H1 (cell line): ENCODE measurements at regions not wholly inside any gene's neighbourhood (a gene's known extent, or its start where the extent isn't known, plus 50 kb on each side); places are given as distances from the start of the nearest gene placed in this dataset.
A peak's percentile ranks its signal among the peaks of the same experiment; 100 is the strongest.

ENCODE experiments used
- CTCF ChIA-PET: fragments of 300-600 bp; sonication (Branson Sonifier 250); formaldehyde crosslinking; loops from one replicate; lab custom pipeline; 2021; ENCODE audit not compliant: partially characterized antibody; lab: Charles Lee
- POLR2A ChIA-PET: fragments of 300-600 bp; sonication (Branson Sonifier 250); formaldehyde crosslinking; loops from one replicate; lab custom pipeline; 2021; ENCODE audit warnings: inconsistent platforms; ENCODE audit not compliant: partially characterized antibody; lab: Charles Lee
- DNase-seq, 2 experiments: peaks; one replicate each; pipeline versions ENCODE4 v3.0.0 to v3.0.0-alpha.2; 2010 to 2022; ENCODE audit warnings: low spot score in 2 of 2, low read depth in 1 of 2, mixed read lengths in 1 of 2
- FAIRE-seq: peaks from 2 replicates; lab custom pipeline; 2011; peaks lifted over from hg19 to GRCh38; lab: Jason Lieb, UNC
- H2AFZ ChIP-seq: 2 replicates; pipeline ENCODE4 v1.8.1; 2012; ENCODE audit warnings: low read length, inconsistent platforms
- H2AK5ac ChIP-seq: 2 replicates; pipeline ENCODE4 v1.6.1; 2013; ENCODE audit warnings: low read depth, low read length
- H2BK120ac ChIP-seq: replicated peaks from 2 replicates; pipeline ENCODE3; 2013; ENCODE audit warnings: low read depth, low read length, inconsistent platforms
- H2BK12ac ChIP-seq: 2 replicates; pipeline ENCODE4 v1.6.1; 2013; ENCODE audit warnings: low read depth, low read length
- H2BK15ac ChIP-seq: 2 replicates; pipeline ENCODE4 v1.6.1; 2013; ENCODE audit warnings: low read length
- H2BK20ac ChIP-seq: 2 replicates; pipeline ENCODE4 v1.6.1; 2013; ENCODE audit warnings: low read length
- H2BK5ac ChIP-seq: 2 replicates; pipeline ENCODE4 v1.6.1; 2013; ENCODE audit warnings: low read depth, low read length
- H3K14ac ChIP-seq: 2 replicates; pipeline ENCODE4 v1.6.1; 2013; ENCODE audit warnings: inconsistent platforms; ENCODE audit not compliant: insufficient read length
- H3K18ac ChIP-seq: 2 replicates; pipeline ENCODE4 v1.6.1; 2013; ENCODE audit warnings: low read length; ENCODE audit errors: extremely low read depth
- H3K23ac ChIP-seq: 2 replicates; pipeline ENCODE4 v1.6.1; 2013; ENCODE audit warnings: inconsistent platforms; ENCODE audit not compliant: insufficient read length
- H3K23me2 ChIP-seq: 2 replicates; pipeline ENCODE4 v1.6.1; 2013; ENCODE audit warnings: low read depth, low read length
- H3K27ac ChIP-seq: 2 replicates; pipeline ENCODE4 v1.6.1; 2011; ENCODE audit warnings: low read depth, low read length, inconsistent platforms
- H3K27me3 ChIP-seq, 4 experiments: replicated peaks in 1 of 4; 1 replicate in 1 of 4; 2 replicates in 3 of 4; pipeline versions ENCODE4 v1.6.1 to v1.8.1; 2011 to 2013; ENCODE audit warnings: low read length in 3 of 4, mild to moderate bottlenecking in 3 of 4, inconsistent platforms in 2 of 4, mixed read lengths in 2 of 4, moderate library complexity in 1 of 4; ENCODE audit not compliant: control insufficient read depth in 3 of 4, insufficient read depth in 3 of 4; ENCODE audit errors: extremely low read depth in 1 of 4
- H3K36me3 ChIP-seq, 4 experiments: 2 replicates each; pipeline versions ENCODE4 v1.6.1 to v1.8.1; 2011 to 2013; ENCODE audit warnings: mild to moderate bottlenecking in 4 of 4, low read length in 3 of 4, moderate library complexity in 2 of 4, control low read depth in 1 of 4, inconsistent platforms in 1 of 4; ENCODE audit not compliant: insufficient read depth in 4 of 4, control insufficient read depth in 2 of 4
- H3K4ac ChIP-seq: replicated peaks from 2 replicates; pipeline ENCODE3; 2013; ENCODE audit warnings: low read length, low read depth, mixed read lengths, inconsistent platforms; ENCODE audit not compliant: insufficient read length
- H3K4me1 ChIP-seq, 4 experiments: replicated peaks in 1 of 4; 1 replicate in 1 of 4; 2 replicates in 3 of 4; pipeline versions ENCODE4 v1.6.1 to v1.8.1; 2011 to 2013; ENCODE audit warnings: low read length in 3 of 4, inconsistent platforms in 2 of 4, mixed read lengths in 1 of 4; ENCODE audit not compliant: insufficient read depth in 4 of 4, control insufficient read depth in 3 of 4
- H3K4me2 ChIP-seq, 2 experiments: 2 replicates each; pipeline versions ENCODE4 v1.6.1 to v1.8.1; 2011 to 2013; ENCODE audit warnings: low read depth in 2 of 2, low read length in 2 of 2, control low read depth in 1 of 2, inconsistent platforms in 1 of 2, mild to moderate bottlenecking in 1 of 2; ENCODE audit not compliant: insufficient read depth in 1 of 2
- H3K4me3 ChIP-seq, 4 experiments: fragments of 200-600, 300-600 bp in 1 of 4; sonication (generic), shearing (Covaris generic), sonication (Bioruptor Twin) in 1 of 4; 2 replicates each; pipeline versions ENCODE4 v1.5.1 to v1.8.1; 2011 to 2016; ENCODE audit warnings: low read length in 4 of 4, low read depth in 3 of 4, control low read depth in 2 of 4, inconsistent platforms in 2 of 4, mild to moderate bottlenecking in 2 of 4, mixed read lengths in 1 of 4, moderate library complexity in 1 of 4; ENCODE audit not compliant: insufficient read depth in 2 of 4; ENCODE audit errors: extremely low read depth in 1 of 4
- H3K56ac ChIP-seq: replicated peaks from 2 replicates; pipeline ENCODE3; 2013; ENCODE audit warnings: low read depth, mild to moderate bottlenecking, mixed read lengths, low read length, inconsistent platforms; ENCODE audit not compliant: insufficient read length
- H3K79me1 ChIP-seq: 2 replicates; pipeline ENCODE4 v1.6.1; 2013; ENCODE audit warnings: low read depth, low read length, control low read depth
- H3K79me2 ChIP-seq, 2 experiments: 2 replicates each; pipeline versions ENCODE4 v1.6.1 to v1.8.1; 2012 to 2013; ENCODE audit warnings: low read length in 2 of 2, mild to moderate bottlenecking in 2 of 2, inconsistent platforms in 1 of 2; ENCODE audit not compliant: insufficient read depth in 2 of 2, control insufficient read depth in 1 of 2
- H3K9ac ChIP-seq, 4 experiments: replicated peaks in 1 of 4; 1 replicate in 1 of 4; 2 replicates in 3 of 4; pipeline versions ENCODE4 v1.6.1 to v1.8.1; 2011 to 2013; ENCODE audit warnings: low read depth in 3 of 4, low read length in 3 of 4, control low read depth in 2 of 4, mild to moderate bottlenecking in 2 of 4, moderate library complexity in 2 of 4, inconsistent platforms in 1 of 4; ENCODE audit errors: extremely low read depth in 1 of 4
- H3K9me3 ChIP-seq, 2 experiments: 2 replicates each; pipeline versions ENCODE4 v1.6.1 to v1.8.1; 2012 to 2013; ENCODE audit warnings: mild to moderate bottlenecking in 2 of 2, moderate library complexity in 2 of 2, control low read depth in 1 of 2, inconsistent platforms in 1 of 2, low read depth in 1 of 2, low read length in 1 of 2, mixed read lengths in 1 of 2; ENCODE audit not compliant: insufficient read depth in 2 of 2
- H4K20me1 ChIP-seq, 2 experiments: replicated peaks in 1 of 2; 2 replicates each; pipeline versions ENCODE3 to v1.8.1; 2011 to 2013; ENCODE audit warnings: inconsistent platforms in 2 of 2, low read length in 2 of 2, mild to moderate bottlenecking in 1 of 2; ENCODE audit not compliant: insufficient read depth in 2 of 2, control insufficient read depth in 1 of 2
- H4K5ac ChIP-seq: 2 replicates; pipeline ENCODE4 v1.6.1; 2013; ENCODE audit warnings: low read length, low read depth, mixed read lengths, inconsistent platforms; ENCODE audit not compliant: insufficient read length
- H4K8ac ChIP-seq: 2 replicates; pipeline ENCODE4 v1.8.0; 2013; ENCODE audit warnings: mild to moderate bottlenecking, moderate library complexity, low read length, inconsistent platforms; ENCODE audit not compliant: insufficient read depth; ENCODE audit errors: extremely low read depth
- H4K91ac ChIP-seq: replicated peaks from 2 replicates; pipeline ENCODE3; 2013; ENCODE audit warnings: low read length, mixed read lengths, inconsistent platforms; ENCODE audit not compliant: insufficient read length
- CTCF ChIP-seq, 3 experiments: IDR thresholded peaks; 1 replicate in 2 of 3; 2 replicates in 1 of 3; pipeline versions ENCODE4 v1.5.1 to v1.6.1; 2011; ENCODE audit warnings: low read length in 3 of 3, mild to moderate bottlenecking in 3 of 3, inconsistent platforms in 2 of 3, low read depth in 1 of 3, moderate library complexity in 1 of 3; ENCODE audit not compliant: insufficient read depth in 1 of 3; ENCODE audit errors: control extremely low read depth in 1 of 3
- RAD21 ChIP-seq, 2 experiments: IDR thresholded peaks in 1 of 2; conservative IDR thresholded peaks in 1 of 2; 2 replicates each; pipeline ENCODE4 v1.6.1; 2011; ENCODE audit warnings: low read depth in 2 of 2, low read length in 2 of 2, improper control_type of control experiment in 1 of 2, inconsistent platforms in 1 of 2, mild to moderate bottlenecking in 1 of 2, moderate library complexity in 1 of 2
- SP4 ChIP-seq: IDR thresholded peaks from 2 replicates; pipeline ENCODE4 v1.6.1; 2012; ENCODE audit warnings: low read length, inconsistent platforms
- WGBS, 2 experiments: shearing (Covaris generic) in 1 of 2; methylation state at CpG; one replicate each; pipeline versions ENCODE4 v1.1.6 to v1.1.7; 2013 to 2015; ENCODE audit warnings: low lambda C conversion rate in 2 of 2, mixed read lengths in 2 of 2, inconsistent platforms in 1 of 2, low coverage in 1 of 2, missing lambda C conversion rate in 1 of 2; ENCODE audit not compliant: insufficient replicate concordance in 2 of 2, insufficient coverage in 1 of 2, insufficient read length in 1 of 2; ENCODE audit errors: extremely low coverage in 1 of 2, missing lambda C conversion rate in 1 of 2; 5-methylcytosine and 5-hydroxymethylcytosine counted together

- H2BK12ac ChIP-seq: peak overlapping the region; percentile 93; the same call in 1 of the 2 replicates
- peaks cover 0 to 8% (median 4%) of the 10 kb centered on the region in 4 experiments; a peak in 2 of 7 replicates for H3K4me1 ChIP-seq
- peak overlapping the region; percentile 54 for H2AFZ ChIP-seq
- H3K9me3 ChIP-seq: no peaks in the 10 kb centered on the region
- DNase-seq (no peak), FAIRE-seq (no peak)
- H3K4me2 ChIP-seq: no peak overlapping the region; a peak in 1 of 4 replicates
- no peak overlapping the region for H3K4me3 ChIP-seq
- H3K18ac ChIP-seq: no peak overlapping the region
- H3K36me3 ChIP-seq: no peaks in the 10 kb centered on the region; a peak in 1 of 8 replicates
- no peak overlapping the region for H3K14ac ChIP-seq
- H3K23me2 ChIP-seq: peaks cover 5% of the 10 kb centered on the region; the same call in 1 of the 2 replicates
- no peaks in the 10 kb centered on the region for H3K79me2 ChIP-seq
- peak; percentile 65 to 75 for TF ChIP-seq RAD21 (IDR thresholded peaks at IDR 0.05 in 1 of 2, conservative IDR thresholded peaks at IDR 0.05 in 1 of 2; ENCODE audit: low read depth in 2 of 2, low read length in 2 of 2)
- peak in 2 of 3 experiments; percentile 45 to 53; a peak in 3 of 4 replicates for TF ChIP-seq CTCF (IDR thresholded peaks at IDR 0.05; ENCODE audit: control extremely low read depth in 1 of 3, insufficient read depth in 1 of 3, low read depth in 1 of 3, low read length in 3 of 3)
- TF ChIP-seq SP4: no peak
- TF ChIP-seq, all 59 proteins: peak for 2
- Histone ChIP-seq H2BK120ac (no peak overlapping the region), H2BK5ac (peak overlapping the region; percentile 54; the same call in 1 of the 2 replicates), H3K9ac (no peak overlapping the region; a peak in 1 of 7 replicates), H3K23ac (no peak overlapping the region), H2AK5ac (peak overlapping the region; percentile 95), H4K20me1 (no peaks in the 10 kb centered on the region), H3K56ac (no peak overlapping the region), H3K27me3 (no peaks in the 10 kb centered on the region; a peak in 1 of 7 replicates), H4K91ac (no peak overlapping the region), H3K27ac (no peak overlapping the region), H2BK20ac (peak overlapping the region; percentile 92), H3K4ac (no peak overlapping the region), H2BK15ac (peak overlapping the region; percentile 97), H3K79me1 (no peaks in the 10 kb centered on the region), H4K8ac (no peak overlapping the region), H4K5ac (no peak overlapping the region)
- ChIA-PET CTCF (interaction anchor here (0.6 to 1.9 kb wide), 5 partner anchors 11 to 215 kb away, joined by 3 to 9 read pairs (median 3); no protein-coding TSS in a partner anchor), POLR2A (no interaction called here)
- WGBS, 2 experiments: 60% methylated on average over 7 of the region's 7 CpGs; no CpG with 5 or more reads in 1 of the 2 experiments
Measured at GRCh38 chr1:114219172-114219868, 65.7 kb upstream of the SYT6 start.
